DMS53 (cell line): ENCODE measurements at regions not wholly inside any gene's neighbourhood (a gene's known extent, or its start where the extent isn't known, plus 50 kb on each side); places are given as distances from the start of the nearest gene placed in this dataset.
"Not testable (repeated sequence)": the region's sequence is repeated elsewhere in the genome, so short reads cannot be mapped to it uniquely, and the experiment has no call there.

ENCODE experiments used
- DNase-seq: peaks from one replicate; lab custom pipeline; 2025; lab: John Stamatoyannopoulos, UW

DNA sequence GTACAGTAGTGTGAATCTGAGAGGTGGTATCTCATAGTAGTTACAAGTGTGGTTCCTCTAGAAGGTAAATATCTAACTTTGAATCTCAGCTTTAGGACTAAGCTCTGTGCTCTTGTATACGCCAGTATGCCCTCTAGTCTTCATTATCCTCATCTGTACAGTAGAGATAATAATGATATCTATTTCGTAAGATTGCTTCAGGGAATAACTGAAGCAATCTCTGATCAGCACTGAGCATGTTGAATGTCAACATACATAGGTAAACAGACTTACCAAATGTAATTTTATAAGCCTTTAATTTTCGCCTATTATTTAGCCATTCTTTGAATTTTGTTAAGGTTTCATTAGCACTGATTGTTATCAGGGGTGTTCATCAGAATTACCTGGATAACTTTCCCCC, 175.2 kb upstream of the ANKRD50 start:
- DNase-seq = no peak

DNA sequence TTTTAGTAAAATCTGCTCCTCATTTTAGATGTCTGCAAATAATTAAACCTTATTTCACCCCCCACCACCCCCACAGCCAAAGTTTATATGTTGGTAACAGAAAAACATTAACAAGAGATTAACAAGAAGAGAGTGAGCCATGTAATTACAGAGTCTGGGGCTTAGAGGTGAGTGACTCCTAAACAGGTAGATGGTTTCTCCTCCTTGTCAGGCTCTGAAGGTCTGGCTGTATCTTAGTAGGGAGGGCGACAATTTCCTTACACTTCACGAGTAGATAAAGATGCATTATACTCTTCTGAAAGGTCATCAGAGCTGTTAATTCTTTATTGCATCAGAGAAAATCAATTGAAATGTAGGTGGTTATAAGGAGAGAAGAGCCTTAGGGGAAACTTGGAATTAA, 171.8 kb upstream of the ANKRD50 start:
- no peak for DNase-seq

DNA sequence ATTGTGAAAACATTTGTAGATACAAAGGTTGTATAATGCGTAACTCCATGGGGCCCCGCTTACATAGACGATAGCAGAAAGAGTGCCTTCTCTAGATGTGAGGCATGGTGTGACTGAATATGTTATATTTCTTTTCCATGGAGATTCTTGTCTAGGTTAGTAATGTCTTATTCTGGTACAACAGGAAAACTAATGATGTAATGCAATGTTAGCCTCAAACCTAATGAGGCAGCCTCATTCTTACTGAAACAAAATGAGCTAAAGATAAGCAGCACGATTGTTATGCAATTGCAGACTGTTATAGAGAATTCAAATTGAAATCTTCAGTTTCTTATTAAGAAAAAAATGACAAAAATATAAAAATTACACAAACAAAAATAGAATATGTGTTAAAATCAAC, 171.1 kb upstream of the ANKRD50 start:
- DNase-seq = no peak

DNA sequence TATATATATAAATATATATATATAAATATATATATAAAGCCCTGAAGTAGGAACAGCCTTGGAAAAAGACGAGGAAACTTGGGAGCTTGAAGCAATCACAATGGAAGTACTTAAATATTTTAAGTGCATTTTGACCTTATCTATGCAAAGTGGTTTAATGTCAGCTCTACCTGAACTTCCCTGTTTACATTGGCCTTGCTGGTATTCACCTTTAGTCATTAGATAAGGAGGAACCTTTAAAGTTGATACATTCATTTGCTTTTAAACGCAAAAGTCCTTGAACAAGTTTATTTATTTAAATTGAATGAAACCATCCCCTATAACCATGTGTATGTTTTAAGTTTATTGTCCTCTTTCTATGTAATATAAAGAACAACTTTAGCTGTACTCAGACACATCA, 166.7 kb upstream of the ANKRD50 start:
- DNase-seq = peak; percentile 3

DNA sequence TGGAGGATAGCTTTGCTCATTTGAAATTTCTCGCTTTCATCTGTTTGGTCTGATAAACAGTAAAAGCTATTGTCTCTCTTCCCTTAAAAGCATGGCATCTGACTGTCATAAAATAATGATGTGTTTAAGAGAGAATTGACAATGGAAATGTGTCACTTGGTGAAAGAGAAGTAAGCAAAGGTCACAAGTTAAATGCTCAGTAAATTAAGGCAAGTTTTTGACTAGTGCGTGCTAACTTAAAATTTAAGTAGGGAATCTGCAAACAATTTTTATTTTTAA, 161.6 kb upstream of the ANKRD50 start:
- no peak for DNase-seq

DNA sequence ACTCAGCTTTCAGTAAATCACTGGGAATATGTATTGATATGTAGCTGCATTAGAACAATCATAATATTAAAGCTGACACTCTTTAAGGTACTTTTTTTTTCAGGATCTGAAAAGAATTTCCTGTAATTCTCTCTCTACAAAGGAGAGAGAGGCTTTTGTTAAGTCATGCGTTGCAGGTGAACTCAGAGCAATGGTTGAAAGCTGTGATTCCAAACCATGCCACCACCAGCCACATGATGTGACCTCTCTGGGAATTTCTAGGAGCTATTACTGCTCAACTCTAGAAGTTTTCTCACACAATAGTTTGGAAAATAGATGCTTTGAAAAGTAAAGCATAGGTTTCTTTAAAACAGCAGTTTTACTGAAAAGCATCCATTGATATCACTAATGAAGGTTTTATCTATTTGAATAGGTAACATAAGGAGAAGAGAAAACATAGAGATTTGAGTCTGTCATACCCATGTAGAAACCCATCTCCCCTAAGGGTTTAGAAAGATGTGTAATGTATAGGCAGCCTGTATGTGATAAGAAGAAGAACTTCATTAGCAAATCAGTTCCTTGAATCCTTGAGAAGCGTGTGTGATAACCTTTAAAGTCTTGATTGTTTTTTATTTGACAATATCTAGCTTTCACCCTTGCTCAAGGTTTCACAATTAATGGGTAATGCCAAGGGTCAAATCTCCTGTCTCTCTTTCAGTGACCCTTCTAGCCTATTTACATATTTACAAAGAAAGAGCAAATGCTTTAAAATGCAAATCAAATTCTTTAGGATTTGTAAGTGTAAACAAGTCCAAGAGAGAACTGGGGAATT, 161.0 kb upstream of the ANKRD50 start:
- no peak for DNase-seq

DNA sequence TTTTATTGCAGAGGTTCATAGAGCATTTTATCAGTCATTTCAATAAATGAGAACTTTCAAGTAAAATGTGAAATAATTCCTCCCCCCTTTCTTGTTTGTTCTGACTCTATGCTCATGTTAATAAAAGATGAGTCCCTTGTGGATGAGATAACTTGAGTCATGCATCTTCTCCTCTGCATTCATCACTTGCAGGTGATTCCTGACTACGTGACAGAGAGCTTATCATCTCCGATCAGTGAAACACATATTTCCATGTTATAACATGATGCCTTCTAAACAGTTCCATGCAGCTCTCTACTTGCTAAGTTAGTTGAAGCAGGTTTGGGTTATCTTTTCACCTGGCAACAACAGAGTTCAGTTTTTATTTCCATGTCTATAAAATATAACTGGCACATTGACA, 160.1 kb upstream of the ANKRD50 start:
- no peak for DNase-seq

DNA sequence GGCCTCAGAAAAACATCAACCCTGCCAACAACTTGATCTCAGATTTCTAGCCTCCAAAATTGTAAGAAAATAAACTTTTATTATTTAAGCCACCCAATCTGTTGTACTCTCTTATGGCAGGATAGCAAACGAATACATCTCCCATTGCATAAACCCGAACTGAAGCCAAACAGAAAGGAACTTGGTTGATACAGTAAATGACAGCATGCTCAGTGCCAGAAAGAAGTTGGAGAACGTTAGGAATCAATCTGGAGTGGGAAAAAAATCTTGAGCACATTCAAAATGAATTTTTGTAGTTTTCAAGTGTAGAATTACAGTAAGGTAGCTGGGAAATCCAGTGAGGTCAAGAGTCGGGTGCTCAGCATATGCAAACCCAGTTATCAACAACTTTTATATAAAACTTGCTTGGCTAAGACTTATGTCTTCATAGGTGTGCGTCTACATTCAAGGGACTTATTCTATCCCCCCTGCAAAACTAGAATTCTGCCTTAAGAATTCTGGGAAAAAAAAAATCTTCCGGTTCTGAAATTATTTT, 157.5 kb upstream of the ANKRD50 start:
- DNase-seq = no peak

DNA sequence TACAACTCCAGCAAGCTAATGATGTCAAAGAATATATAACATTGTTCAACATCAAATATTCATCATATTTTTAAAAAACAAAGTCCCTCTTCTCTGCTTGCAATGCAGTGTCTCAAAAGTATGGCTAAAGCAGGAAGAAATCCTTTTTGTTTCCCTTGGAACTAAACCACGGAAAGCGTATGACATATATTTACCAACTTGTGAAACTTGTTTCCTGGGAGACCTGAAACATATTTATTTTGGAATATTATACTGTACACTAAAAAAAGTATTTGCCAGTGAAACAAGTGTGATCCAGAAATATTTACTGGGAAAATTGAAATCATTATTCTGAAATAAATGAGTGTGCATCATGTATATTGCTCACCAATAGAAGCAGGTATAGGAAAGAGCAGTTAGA, 156.0 kb upstream of the ANKRD50 start:
- peak; percentile 11 for DNase-seq

DNA sequence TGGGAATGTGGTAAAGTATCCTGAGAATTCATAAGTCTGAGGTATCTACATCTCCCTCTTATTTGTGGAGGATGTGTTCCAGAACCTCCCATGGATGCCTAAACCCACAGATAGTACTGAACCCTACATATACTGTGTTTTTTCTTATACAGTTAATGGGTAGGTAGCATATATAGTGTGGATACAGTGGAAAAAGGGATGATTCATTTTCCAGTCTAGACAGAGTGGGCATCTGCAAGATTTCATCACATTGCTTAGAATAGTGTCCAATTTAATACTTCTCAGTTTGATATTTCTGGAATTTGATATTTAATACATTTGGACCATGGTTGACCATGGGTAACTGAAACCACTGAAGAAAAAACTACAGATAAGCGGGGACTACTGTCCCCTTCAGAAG, 155.0 kb upstream of the ANKRD50 start:
- DNase-seq = no peak

DNA sequence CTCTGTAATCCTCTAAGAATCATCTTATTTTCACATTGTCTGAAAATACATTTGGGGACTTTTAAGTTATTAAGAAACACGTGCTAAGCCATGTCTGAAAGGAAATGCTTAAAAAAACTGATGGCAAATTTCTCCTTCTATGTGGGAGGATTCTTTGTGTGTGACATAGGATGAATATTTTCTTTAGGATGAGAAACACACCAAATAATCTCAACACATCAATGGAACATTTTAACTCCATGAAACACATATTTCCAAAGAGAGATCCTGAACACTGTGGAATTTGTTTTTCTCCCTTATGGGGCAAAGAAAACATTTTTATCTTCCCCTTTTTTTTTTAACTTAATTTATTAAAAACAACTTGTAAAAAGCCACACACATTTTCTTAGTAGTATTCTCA, 153.8 kb upstream of the ANKRD50 start:
- no peak for DNase-seq

DNA sequence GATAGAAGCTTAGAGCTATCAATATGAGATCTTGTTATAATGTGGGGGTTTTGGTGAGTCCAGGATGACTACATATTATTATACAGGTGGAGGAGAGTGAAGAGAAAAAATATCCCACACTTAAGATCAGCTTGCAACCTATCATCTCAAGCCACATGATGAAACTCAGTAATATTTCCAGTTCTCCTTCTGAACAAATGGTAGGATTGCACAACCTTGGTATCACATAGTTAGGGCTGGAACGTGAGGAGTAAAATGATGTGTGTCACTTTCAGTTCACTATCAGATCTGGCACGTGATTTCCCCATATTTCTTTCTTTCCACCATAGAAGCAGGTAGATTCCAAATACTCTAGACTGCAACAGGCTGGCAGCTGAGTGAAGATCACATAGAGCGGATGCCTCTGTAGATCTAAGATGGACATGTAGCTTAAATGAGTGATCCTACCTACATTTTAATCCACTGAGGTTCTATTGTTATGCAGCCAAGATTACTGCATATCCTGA, 150.6 kb upstream of the ANKRD50 start:
- no peak for DNase-seq

DNA sequence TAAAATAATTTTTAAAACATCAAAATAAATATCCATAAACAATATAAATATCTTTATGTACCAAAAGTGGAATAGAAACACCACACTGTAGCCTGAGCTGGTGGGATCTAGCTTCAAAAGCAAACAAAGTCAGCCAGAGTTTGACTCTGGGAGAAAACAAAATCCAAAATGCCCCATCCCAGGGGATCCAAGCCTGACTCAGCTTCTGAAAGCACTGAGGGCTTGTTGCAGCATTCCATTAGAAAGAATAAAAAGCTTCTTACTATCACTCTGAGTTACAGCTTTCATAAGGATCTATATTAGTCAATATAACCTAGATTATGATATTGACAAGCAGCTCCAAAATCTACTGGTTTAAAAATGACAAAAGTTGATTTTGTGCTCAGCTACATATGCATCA, 149.7 kb upstream of the ANKRD50 start:
- no peak for DNase-seq

DNA sequence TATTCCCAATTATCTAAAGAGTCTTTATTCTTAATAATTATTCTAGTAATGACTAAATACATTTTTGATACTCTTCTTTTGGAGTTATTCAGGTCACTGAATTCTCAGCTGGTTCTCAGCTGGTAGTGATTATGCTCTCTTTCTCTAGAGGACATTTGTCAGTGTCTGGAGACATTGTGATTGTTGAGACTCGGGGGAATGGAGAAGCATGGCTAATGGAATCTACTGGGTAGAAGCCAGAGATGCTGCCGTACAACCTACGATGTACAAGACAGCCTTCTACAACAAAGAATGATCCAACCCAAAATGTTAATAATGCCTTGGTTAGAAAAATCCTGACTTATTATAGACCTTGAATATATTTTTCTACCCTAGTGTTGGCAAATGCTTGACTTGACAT, 149.2 kb upstream of the ANKRD50 start:
- no peak for DNase-seq

DNA sequence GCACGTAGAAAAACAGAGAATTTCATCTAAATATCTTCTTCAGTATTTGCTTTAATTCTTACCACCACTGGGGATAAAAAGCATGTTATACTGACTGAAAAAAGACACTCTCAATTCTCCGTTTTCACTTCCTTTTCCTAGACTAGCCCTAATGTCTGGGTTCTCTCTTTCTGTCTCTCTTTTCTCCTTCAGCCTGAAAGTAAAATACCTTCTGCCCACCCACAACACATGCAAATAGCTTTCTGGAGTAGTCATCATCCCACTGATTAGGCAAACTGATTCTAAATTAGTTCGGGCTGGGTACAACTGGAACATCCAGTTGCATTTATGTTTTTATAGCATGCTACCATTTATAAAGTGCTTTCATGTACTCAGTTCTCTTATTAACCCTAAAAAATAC, 142.4 kb upstream of the ANKRD50 start:
- no peak for DNase-seq

DNA sequence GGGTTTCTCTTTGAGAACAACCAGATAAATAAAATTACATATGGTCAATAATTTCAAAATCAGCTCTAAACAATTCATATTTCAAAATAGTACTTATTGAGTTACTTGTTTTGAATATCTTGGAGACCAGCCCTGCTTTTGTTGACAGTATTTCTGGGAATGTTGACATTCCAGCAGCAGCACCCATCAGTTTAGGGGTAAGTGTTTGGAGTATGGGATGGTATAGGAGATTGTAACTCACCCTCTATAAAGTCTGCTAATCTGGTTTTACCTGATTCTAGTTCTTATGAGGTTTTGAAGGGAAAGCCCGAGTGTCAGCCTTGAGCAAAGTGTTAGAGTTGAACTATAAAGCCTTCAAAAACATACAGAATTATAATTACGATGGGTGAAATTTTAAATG, 139.2 kb upstream of the ANKRD50 start:
- DNase-seq = peak; percentile 17

DNA sequence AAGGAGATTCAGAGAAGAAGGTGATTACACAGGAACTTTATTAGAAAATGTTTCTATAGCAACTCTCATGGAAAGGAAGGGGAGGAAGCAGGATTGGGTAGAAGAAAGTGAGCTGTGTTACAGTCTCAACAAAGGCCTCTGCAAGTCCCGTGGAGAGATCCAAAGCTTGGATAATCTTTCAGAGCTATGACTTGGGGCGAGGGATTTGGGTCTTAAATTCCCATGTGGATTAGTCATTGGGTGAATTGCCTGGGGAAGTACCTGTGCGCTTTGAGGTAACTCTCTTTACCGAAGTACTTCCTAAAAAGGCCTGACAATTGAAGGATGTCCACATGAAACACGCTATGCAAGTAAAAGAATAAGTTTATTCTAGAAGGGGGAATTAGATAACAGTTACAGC, 133.8 kb upstream of the ANKRD50 start:
- no peak for DNase-seq

DNA sequence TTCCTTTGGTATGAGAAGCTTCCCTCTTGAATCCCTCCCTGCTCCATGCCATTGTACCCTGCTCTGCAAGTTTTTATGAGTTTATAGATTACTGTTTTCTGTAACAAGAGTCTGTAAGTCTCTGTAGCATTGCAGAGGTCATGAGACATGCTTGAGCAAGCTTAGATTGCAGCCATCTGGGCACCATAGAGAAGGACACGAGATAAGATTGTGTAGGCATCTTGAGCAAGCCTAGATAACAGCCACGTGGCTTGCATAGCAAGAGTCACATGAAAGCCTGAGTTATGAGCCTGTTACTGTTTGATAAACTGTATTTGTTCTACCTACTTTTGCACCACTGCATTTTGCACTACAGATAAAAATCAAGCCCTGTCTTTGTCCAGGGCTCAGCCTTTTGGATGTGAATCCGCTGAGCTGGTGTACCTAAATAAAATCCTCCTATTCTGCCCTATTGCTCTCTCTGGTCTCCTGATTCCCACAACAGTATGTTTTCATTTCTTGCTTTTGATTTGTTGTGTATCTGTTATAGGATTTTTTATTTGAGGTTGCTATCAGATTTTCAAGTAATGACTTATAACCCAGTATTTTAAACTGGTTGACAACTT, 127.4 kb upstream of the ANKRD50 start:
- peak; percentile 20 for DNase-seq

DNA sequence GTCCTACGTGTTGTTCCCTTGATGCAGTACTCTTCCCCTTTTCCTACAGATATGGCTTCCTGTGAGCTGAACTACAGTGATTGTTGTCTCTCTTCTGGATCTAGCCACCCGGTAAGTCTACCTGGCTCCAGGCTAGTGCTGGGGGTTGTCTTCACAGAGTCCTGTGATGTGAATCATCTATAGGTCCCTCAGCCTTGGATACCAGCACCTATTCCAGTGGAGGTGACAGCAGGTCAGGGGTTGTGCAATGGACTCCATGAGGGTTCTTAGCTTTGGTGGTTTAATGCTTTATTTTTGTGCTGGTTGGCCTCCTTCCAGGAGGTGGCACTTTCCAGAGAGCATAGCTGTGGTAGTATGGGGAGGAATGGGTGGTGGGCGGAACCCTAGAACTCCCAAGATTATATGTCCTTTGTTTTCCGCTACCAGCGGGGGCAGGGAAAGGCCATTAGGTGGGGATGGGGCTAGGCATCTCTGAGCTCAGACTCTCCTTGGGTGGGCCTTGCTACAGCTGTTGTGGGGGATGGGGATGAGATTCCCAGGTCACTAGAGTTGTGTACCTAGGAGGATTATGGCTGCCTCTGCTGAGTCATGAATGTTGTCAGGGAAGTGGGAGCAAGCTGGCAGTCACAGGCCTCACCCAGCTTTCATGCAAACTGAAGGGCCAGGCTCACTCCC, 121.4 kb upstream of the ANKRD50 start:
- DNase-seq = no peak

DNA sequence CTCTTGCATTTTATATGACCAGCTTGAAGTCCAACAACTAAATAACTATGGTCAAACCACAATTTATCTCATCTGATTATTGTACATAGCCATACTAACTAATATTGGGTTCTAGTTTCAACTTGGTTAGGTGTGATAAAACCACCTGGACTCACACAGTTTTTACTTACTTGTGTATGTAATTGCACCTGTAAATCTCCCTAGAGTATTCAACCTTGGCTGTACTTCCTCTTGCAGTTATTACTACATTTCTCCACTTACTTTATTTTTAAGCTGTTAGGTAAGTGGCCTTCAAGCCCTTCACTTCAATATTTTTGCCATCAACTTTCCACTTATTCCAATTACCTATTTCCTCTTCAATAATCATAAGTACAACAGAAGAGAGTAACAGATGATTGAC, 115.8 kb upstream of the ANKRD50 start:
- no peak for DNase-seq

DNA sequence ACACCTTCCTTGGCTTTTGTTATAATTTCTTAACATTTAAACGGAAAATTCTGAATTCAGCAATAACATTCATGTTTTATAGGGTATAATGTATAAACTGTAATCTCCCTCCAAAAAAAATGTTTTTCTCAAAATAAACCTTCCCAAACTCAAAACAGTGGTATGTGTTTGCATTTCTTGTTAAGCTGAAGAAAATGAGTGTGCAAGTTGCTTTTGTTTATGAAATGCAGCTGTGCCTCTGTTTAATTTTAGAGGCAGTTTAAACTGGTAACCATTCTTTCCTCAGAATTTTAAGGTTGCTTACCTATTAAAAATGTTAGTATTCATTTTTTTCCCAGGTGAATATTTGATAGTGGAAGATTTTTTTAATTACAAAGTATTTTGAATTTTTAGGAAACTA, 105.0 kb upstream of the ANKRD50 start:
- no peak for DNase-seq

DNA sequence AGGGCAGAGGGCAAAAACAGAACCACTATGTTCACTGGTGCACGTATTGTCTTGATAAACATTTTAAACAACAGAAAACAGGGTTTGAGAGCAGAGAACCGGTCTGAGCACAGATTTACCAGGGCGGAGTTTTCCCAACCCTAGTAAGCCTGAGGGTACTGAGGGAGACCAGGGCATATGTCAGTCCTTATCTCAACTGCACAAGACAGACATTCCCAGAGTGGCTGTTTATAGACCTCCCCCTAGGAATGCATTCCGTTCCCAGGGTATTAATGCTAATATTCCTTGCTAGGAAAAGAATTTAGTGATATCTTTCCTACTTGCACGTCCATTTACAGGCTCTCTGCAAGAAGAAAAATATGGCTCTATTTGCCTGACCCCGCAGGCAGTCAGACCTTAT, 99.7 kb upstream of the ANKRD50 start:
- DNase-seq = not testable (repeated sequence)

DNA sequence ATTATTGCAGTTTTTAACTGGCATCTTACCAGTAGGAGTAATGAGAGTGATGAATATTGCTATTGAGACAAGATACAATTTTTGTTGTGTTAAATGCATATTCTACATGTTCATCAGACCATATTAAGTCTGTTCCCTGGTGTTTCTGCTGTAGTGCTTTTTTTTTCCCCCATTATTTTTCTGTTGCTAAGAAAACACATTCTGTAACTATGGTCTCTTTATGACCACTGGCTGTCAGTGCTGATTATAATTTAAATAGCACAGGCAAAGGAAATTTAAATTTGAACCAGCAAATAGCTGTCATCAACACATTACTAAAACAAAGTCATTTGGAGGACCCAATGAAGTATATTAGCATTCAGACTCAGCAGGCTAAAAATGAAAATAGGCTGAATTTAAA, 98.3 kb upstream of the ANKRD50 start:
- no peak for DNase-seq
